ENCODE measurements at regions not wholly inside any gene's neighbourhood (a gene's known extent, or its start where the extent isn't known, plus 50 kb on each side); places are given as distances from the start of the nearest gene placed in this dataset.

DNA sequence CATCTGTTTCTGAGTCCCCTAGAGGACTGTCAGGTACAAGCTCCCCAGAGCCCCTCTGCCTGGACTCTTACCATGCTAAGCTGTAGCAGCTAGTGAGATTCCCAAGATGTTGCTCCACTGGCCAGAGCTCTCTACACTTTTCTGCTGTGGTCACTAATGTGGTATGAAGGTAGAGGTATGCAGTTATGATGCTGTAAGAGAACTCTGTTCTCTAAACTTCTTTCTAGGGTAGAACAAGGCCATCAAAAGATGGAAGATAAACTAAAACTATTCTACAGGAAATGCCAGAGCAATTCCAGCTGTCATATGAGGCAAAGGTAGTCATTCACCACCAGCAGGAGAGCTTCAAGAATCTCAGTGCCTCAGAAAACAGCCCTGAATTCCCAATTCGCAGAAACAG is 517.4 kb upstream of the ARRDC4 start:
- no peak for DNase-seq

DNA sequence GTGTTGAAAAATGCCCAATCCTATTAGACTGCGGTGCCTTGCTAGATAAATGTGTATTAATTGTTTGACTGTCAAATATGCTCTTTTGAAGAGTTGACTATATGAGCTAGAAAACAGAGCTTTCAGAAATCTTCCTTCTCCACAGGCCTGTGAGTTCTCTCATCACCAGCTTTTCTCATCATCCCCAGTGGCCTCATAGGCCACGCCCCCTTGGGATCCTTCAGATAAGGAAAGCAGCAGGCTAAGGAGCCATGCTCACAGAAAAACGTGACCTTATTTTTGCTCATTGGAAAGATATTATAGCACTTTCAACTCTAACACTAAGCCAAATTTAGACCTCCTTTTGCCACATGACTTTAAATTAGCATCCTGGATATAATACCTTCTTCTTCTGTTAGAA is 514.4 kb upstream of the ARRDC4 start:
- DNase-seq = no peak

- DNase-seq = no peak
Measured at GRCh38 chr15:97456521-97457202, 503.8 kb upstream of the ARRDC4 start.

DNA sequence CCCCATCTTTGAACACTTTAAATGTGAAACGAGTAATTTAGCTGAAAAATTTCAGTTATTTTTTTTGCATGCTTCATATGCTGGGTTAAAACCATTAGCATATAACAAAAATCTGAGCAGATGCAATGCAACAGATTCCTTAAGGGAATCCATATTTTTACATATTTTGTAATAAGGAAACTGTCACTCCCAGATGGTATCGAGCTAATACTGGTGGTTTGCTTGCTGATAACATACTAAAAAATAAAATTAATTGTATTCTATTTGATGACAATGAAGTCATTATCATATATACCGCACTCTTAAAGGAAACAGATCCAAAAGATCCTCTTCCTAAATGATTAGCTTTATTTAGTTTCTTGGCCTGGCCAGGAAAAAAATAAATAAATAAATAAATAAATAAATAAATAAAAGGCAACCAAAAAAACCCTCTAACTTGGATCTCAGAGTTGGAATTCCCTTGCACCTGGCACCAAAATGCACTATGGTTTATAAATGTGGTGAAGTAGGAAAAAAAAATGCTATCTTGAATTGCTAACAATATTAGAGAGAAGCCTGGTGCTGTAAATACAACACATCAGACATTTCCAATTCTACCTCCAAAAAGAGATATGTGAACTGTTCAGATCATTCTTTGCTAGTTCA is 503.2 kb upstream of the ARRDC4 start:
- DNase-seq = no peak

DNA sequence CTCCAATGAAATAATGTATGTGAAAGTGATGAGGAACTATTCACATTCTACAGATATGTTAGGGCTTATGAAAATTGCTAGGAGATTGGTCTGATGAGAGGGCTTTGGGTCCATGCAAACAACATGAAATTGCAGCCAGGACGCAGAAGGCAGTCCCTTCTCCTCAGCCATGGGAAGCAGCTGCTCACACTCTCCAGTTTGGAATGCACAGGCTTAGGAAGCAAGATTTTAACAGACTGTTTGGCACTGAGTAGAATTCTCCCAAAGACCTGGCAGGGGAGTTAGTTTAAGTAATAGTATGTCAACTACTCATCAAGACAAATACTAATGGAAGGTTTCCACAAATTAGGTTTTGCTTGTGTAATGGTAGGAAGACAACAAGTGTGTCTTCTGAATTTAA is 500.7 kb upstream of the ARRDC4 start:
- no peak for DNase-seq

DNA sequence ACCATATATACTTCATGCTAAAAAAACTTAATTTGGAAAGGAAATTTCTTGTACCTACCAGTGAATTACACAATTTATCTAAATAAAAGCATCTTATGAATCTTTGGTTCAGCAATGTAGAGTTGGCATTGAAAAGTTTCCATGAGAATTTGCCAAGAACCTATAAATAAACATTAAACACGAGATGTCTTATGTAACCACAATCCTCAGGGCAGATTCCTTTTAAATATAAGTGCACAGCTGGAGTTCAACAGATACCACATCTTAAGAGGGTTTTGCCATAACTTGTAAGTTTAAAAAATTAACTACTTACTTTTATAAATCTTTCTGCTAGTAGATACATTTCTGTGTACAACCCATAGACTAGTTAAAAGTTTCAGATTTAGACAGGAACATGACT is 499.3 kb upstream of the ARRDC4 start:
- no peak for DNase-seq

GRCh38 chr15:97463696-97464095 is 496.8 kb upstream of the ARRDC4 start:
- DNase-seq = no peak

DNA sequence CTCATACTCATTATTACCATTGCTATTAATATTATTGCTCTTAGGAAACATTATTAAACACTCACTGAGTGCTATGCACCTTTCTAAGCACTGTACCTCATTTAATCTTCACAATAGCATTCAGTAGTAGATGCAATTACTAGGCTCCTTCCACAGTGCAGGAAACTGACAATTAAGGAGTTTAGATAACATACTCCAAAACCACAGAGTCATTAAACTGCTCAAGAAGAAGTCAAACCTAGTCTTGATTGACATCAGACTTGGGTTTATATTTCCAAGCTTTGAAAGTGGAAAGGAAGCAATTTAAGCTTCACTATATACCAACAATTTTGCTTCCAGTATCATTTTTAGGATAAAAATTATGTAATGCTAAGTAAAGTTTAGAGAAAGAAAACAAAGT is 490.1 kb upstream of the ARRDC4 start:
- no peak for DNase-seq

DNA sequence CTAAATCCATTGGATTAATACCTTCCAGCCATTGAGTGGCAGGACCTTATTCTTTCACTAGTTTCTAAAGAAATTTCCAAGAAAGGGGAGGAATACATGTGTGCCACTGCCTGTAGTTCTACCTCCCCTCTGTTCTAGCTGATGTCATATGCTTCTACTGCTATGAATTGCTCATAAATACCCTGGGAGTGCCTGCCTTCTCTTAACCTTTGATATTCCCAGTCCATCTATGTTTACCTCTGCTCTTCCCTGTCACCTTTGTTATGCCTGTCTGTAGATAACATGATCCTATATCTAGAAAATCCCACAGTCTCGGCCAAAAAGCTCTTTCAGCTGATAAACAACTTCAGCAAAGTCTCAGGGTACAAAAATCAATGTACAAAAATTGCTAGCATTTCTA is 486.9 kb upstream of the ARRDC4 start:
- DNase-seq = no peak

GRCh38 chr15:97479957-97480356 is 480.5 kb upstream of the ARRDC4 start:
- no peak for DNase-seq

- no peak for DNase-seq
Measured at GRCh38 chr15:97482521-97482920, 478.0 kb upstream of the ARRDC4 start.

DNA sequence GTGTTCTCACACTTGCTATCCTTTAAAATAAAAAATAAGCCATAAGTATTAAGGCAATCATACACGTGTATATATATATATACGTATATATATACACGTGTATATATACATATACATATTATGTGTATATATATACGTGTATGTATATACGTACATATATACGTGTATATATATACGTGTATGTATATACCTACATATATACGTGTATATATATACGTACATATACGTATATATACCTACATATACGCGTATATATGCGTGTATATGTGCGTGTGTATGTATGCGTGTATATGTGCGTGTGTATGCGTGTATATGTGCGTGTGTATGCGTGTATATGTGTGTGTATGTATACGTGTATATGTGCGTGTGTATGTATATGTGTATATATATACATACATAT is 477.3 kb upstream of the ARRDC4 start:
- no peak for DNase-seq

- no peak for DNase-seq
Measured at GRCh38 chr15:97490429-97490828, 470.1 kb upstream of the ARRDC4 start.

DNA sequence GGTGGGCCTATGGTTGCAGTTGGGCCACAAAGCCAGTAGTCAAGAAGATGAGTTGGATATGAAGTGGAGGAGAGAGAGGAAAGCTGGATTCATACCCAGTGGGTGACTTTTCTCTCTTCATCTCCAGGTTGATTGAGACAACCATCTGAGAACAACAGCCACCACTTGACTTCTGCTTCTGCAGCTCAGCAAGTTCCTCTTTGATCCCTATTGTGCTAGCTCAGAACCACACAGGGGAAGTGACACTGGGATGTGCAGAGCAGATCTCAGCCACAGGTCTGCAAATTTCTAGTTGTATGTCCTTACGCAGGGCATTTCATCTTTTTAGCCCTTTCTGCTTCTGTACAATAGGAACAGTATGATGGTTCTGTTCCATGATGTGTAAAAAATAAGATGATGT is 459.2 kb upstream of the ARRDC4 start:
- no peak for DNase-seq

GRCh38 chr15:97502038-97502437 is 458.5 kb upstream of the ARRDC4 start:
- no peak for DNase-seq

DNA sequence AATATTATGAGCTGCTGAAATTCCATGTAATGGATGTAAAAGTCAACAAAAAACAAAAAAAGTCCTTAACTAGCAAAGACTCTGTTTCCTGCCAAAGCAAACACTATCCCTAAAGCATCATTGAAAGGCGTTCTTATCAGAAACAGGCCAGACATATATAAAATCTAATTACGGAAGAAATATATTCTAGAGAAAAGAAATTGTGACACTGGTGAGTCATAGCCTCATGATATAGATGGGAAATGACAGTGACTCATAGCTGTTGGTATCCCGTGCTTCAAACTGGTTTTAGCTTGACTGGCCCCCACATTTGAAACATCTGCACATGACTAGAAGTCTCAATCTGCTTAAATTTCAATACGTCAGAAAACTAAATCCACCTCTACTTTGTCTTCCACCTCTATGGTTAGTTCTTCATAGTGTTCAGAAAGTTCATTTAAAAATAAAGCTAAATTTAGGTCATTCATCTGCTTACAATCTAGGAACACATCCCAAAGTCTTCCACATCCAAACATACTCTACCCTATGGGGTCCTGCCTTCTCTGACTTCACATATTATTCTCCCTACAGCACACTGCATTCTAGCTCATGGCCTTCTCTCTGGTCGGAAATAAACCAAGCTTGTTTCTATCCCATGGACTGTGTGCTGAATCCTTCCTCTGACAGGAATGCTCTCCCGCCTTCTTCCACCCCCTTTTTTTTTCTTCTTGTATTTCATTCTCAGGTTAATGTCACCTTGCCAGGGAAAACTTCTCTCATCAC is 456.3 kb upstream of the ARRDC4 start:
- DNase-seq = peak; percentile 67

- DNase-seq = no peak
Measured at GRCh38 chr15:97517737-97518136, 442.8 kb upstream of the ARRDC4 start.

DNA sequence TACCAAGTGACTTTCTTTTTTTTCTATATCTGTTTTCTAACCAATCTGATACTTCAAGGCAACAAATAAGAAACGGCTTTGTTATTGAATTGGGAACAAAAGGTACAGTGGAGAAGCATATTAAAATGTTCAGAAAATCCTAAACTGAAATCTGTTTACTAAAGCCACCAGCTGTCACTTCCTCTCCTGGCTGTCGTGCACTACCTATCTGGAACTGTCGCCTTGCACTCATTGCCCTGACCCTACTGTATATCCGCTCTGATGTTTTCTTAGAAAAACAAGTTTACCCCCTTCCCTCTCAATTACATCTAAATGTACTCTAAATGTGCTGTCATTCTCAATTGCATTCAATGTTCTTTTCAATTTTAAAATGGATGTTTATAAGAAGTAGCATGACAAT is 439.8 kb upstream of the ARRDC4 start:
- DNase-seq = no peak

DNA sequence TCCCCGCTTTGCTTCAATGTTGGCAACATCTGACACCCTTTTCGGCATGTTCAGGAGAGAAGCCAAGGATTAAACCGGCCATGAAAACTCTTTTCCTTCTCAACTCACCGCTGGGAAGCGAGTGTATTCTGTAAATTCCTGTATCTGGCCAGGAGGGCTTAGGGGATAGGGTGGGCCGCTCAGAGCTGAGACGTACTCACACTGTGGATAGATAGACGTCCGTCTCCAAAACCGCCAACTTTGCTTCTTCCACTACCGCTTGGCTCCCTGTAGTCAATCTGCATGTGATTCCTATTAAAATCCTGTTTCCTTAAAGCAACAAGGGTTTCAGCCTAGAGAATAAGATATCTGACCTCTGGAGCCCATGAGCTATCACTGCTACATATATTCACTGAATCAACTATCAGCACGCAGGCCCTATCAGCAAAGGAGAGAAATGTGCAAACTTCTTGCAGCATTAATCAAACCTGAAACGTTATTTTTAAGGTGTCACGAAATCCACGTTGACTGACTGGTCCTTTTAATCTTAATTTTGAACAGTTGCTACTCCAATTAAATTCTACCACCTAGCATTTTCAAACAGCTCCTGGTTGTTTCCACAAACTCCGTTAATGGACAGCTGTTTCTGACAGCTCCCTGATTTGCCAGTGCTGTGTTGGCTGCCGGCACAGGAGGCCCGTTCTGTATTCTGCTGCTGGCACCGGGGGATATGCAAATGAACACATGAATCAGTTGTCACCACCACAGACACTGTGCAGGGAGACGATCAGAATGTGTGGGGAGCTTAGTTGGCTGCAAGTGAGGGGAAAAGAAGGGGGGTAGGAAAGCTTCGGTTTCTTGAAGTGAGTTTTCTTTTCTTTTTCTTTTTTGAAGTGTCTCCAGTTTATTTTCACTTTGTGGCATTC is 438.9 kb upstream of the ARRDC4 start:
- peak; percentile 10 for DNase-seq

- DNase-seq = no peak
Measured at GRCh38 chr15:97522347-97522746, 438.2 kb upstream of the ARRDC4 start.

DNA sequence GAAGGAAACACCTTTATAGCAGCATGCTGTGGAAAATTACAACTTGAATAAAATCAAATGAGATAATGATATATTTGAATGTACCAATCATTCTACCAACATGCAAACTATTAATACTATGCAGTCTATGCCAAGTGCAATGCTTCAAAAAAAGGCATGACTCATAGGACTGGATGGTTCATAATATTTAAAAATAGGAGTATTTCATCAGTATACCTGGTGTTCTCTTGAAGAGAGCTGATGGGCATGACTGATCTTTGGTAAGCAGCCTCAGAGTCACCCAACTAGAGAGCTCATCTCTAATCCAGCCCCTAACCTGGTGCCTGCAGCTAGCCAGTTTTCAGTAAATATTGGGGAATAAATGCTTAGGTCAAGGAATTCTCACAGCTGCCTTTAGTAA is 434.7 kb upstream of the ARRDC4 start:
- DNase-seq = no peak

GRCh38 chr15:97528238-97528637 is 432.3 kb upstream of the ARRDC4 start:
- no peak for DNase-seq

DNA sequence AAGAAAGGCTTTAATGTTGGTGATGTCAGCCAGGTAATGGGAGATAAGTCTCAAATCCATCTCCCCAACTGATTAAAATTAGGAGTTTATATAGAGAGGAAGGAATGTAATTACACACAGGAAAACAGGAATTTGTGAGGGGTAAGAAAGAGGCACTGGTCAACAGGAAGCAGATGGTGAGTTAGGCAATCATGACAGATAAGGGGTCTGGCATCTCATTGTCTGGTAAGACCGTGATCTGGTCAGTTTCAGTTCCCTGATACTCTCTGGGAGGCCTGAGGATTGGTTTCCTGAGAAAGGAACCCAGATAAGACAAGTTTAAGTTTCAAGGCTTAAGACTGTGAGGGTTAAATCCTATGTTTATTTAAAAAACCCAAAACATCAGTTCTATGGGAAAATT is 414.7 kb upstream of the ARRDC4 start:
- no peak for DNase-seq

Measured in fibroblast of skin of right biceps (primary cell).